ENCODE measurements at regions not wholly inside any gene's neighbourhood (a gene's known extent, or its start where the extent isn't known, plus 50 kb on each side); places are given as distances from the start of the nearest gene placed in this dataset.

DNA sequence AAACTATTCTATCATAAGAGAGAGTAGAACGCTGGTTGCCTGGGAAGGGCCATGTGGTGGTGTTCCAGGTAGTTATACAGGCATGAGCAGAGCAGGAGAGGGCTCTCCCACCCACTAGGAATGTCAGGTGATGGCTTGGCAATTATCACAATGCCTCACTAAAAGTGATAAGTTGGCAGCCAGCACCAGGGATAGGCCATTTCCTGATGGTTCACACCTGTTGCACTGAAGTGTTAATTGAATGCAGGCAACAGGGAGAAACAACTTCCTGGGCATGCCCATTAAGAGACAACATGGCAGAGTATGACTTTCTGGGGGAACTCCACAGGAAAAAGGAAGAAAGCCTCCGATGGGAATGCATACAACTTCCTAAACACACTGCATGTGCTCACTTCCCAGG lies 593.2 kb downstream of the ELAVL2 start:
- no peak for DNase-seq (ENCODE audit: low read depth, low spot score)
- no peak overlapping the region for H3K4me3 ChIP-seq (ENCODE audit: low read length)

DNA sequence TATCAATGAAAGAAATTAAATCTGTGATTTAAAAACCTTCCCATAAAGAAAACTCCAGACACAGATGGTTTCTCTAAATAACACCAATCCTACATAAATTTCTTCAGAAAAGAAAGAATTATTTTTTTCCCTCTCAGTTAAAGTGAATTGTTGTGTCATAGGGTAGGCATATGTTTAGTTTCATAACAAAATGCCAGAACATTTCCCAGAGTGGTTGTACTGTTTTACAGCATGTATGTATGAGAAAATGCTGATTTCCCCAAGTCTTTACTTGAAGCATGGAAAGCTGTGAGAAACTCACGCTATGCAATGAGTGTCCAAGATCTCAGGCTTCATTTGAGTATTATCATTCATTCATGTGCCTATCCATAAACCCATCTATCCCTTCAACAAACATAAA lies 582.5 kb downstream of the ELAVL2 start:
- H3K4me3 ChIP-seq (ENCODE audit: low read length) = no peak overlapping the region

DNA sequence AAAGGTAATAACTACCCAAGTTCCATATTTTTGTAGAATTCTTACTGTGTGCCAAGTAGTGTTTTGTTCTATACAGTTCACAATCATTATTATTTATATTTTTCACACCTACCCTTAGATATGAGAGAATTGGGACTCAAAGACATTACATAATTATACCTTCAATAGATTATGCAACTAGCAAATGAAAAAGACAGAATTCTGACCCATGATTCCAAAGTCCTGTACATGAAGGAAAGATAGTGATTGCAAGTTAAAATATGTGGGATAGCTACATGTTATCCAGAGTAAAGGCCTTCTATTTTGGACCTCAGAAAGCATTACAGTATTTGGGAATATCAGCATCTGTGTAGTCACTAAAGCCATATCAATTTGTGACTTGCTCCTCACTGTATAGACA lies 581.0 kb downstream of the ELAVL2 start:
- H3K4me3 ChIP-seq (ENCODE audit: low read length) = no peak overlapping the region
- DNase-seq (ENCODE audit: low read depth, low spot score) = no peak

More for the DNA sequence above, 582.5 kb downstream of the ELAVL2 start:
- no peak for DNase-seq (ENCODE audit: low read depth, low spot score)

DNA sequence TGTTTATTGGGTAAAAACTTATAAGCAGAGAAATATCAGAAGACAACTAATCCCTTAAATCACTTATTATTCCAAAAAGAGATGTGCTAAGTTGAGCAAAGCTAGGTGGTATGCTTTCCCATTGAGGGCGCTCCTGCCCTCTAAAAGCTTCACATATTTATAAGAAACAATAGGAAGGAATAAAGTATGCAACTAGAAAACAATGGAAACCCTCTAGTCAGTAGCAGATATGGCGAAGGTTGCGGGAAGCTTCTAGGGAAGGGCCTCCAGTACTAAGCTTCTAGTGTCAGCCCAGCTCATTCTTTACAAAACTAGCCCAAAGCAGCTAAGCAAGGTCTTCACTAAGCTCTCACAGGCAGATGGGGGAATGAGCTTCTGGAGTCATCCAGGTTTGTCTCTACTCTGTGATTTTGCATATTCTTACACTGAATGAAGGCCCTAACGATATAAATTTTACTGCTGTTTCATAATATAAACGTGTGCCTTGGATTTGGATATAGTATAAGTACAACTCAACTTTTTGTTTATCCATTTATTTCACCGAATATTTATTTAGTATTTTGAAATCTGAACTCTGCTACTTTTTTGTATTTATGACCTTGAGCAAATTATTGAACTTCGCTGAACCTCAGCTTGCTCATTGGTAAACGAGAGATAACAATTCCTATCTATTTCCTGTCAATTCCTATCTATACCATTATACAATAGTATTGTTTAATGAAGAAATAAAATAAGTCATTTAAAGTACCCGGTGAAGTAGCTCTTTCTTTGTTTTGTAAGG lies 571.4 kb downstream of the ELAVL2 start:
- no peak for DNase-seq (ENCODE audit: low read depth, low spot score)
- H3K4me3 ChIP-seq (ENCODE audit: low read length) = no peak overlapping the region

DNA sequence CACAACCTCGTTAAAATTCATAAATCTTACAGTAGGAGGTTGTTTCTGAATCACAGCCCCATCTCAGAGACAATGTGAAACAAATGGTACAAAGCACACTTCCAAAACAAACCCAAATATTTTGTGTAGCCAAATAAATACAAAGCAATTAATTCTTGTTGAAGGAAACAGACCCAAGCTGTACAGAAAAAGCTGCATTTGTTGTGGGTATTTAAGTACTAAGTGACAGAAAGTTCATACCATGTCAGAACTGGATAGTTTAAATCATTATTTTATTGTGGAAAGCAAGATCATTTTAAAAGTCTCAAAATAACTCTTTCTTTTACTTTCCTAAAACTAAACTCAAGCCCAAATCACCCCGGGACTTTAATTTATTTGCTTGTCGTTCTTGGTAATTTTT lies 570.7 kb downstream of the ELAVL2 start:
- no peak for DNase-seq (ENCODE audit: low read depth, low spot score)
- no peak overlapping the region for H3K4me3 ChIP-seq (ENCODE audit: low read length)

DNA sequence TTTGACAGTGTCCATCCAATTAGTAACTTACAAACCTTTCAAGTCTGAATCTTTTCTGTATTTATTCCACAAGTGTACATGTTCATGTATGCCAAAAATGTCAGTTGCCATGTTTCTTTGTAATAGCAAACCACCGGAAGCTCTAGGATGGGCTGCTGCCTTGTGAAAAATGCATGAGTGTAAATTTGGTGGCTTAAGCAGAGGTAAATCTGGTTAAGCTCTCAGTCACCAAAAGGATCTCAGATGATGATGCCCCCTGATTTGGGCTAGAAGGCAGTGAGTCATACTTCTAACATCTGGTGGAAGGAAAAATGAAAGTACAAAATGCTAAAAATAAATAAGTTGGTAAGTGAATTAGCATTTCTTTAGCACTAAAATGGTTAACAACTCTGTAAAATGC lies 567.5 kb downstream of the ELAVL2 start:
- DNase-seq (ENCODE audit: low read depth, low spot score) = no peak
- H3K4me3 ChIP-seq (ENCODE audit: low read length) = no peak overlapping the region

DNA sequence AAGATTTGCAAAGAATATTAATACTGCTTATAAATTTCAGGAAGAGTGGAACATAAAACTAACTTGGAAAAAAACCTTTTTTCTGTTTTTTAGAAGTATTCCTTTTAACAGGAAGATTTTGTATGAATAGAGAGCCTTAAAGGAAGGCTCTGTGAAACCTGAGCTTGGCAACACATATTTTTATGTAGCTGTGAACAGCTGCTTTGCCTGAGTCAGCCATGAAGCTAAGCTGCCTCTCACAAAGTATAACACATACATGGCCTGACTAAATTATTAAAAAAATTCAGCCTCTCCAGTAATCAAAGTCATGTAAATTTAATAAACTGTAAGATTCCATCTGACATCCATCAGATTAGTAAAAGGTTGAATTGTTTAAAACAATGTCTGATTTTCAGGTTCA lies 547.5 kb downstream of the ELAVL2 start:
- DNase-seq (ENCODE audit: low read depth, low spot score) = no peak
- H3K4me3 ChIP-seq (ENCODE audit: low read length) = no peak overlapping the region

DNA sequence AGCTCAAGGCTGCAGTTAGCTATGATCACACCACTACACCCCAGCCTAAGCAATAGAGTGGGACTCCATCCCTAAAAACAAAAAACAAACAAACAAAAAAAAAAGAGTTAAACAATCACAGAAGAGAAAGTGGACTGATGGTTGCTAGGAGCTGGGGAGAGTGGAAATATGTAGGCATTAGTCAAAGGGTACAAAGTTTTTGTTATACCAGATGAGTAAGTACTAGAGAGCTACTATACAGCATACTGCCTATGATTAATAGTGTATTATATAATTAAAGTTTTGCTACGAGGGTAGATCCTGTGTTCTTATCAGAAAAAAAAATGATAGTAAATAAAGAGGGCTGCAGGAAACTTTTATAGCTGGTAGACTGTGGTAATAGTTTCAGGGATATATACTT lies 538.6 kb downstream of the ELAVL2 start:
- DNase-seq (ENCODE audit: low read depth, low spot score) = no peak

DNA sequence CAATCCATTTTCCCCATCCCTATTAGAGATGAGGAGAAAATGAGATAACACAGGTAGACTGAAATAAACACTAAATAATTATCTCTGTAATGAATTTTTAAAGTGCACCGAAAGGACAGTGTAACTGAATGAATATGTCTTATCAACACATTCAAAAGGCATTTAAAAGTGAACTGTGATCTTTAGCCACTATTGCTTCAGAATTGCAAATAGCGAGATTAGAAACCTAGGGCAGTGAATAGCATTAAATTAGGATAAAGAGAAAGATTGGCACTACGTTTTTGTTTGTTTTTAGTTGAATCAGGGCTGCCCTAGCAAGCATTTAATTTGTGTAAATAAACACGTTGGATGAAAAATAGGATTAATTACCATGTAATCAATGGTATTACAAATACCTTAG lies 537.5 kb downstream of the ELAVL2 start:
- no peak for DNase-seq (ENCODE audit: low read depth, low spot score)
- H3K4me3 ChIP-seq (ENCODE audit: low read length) = no peak overlapping the region

More for the DNA sequence above, 538.6 kb downstream of the ELAVL2 start:
- no peak overlapping the region for H3K4me3 ChIP-seq (ENCODE audit: low read length)

DNA sequence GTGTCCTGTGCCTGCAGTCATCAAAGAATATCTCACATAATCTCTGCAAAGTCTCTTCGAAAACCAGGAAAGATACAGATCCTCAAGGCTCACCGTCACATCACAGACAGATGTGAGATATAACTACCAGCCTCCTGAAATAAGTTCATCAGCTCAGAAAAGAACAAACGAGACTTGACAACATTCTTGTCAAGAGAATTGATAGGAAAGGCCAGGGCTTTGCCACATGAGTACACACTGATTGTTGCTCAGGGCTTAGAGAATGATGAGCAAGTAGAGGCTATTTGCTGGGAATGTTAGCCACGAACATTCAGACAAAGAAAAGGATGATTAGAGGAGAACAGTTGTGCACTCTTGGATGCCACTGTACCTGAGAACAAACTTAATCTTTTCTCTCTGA lies 535.1 kb downstream of the ELAVL2 start:
- no peak for DNase-seq (ENCODE audit: low read depth, low spot score)
- no peak overlapping the region for H3K4me3 ChIP-seq (ENCODE audit: low read length)

DNA sequence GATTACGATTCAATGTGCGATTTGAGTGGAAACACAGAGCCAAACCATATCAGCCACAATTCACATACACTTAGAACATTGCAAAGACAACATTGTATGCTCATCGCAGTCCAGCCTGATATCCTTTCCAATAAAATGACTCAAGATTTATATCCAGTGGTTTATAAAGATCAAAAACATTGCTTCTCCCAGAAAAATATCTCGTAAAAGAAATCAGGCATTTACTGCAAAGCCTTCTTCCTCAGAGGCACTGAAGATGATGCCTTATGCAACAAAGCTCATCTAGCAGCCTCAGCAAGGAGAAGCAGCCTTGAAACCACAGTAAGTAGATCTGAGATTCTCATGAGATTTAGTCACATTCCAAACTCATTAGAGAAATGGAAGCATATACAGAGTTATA lies 523.8 kb downstream of the ELAVL2 start:
- H3K4me3 ChIP-seq (ENCODE audit: low read length) = no peak overlapping the region
- no peak for DNase-seq (ENCODE audit: low read depth, low spot score)

DNA sequence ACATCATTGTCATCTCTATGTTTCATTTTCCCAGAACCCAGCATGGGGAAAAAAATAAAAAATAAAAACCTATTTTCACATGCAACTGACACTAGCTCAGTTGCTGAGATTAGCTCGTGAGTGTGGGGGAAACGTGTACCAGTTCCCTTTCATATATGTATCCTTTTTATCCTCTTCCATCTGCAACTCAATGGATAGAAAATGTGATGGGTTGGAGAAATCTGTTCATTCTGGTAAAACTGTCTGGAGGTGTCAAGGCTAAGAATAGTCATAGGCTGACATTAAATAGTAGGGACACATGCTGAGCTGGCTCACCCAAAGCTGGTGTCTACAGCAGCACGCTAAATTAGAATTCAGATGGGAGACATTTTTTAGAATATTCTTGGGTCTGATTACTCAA lies 519.3 kb downstream of the ELAVL2 start:
- no peak overlapping the region for H3K4me3 ChIP-seq (ENCODE audit: low read length)
- no peak for DNase-seq (ENCODE audit: low read depth, low spot score)

DNA sequence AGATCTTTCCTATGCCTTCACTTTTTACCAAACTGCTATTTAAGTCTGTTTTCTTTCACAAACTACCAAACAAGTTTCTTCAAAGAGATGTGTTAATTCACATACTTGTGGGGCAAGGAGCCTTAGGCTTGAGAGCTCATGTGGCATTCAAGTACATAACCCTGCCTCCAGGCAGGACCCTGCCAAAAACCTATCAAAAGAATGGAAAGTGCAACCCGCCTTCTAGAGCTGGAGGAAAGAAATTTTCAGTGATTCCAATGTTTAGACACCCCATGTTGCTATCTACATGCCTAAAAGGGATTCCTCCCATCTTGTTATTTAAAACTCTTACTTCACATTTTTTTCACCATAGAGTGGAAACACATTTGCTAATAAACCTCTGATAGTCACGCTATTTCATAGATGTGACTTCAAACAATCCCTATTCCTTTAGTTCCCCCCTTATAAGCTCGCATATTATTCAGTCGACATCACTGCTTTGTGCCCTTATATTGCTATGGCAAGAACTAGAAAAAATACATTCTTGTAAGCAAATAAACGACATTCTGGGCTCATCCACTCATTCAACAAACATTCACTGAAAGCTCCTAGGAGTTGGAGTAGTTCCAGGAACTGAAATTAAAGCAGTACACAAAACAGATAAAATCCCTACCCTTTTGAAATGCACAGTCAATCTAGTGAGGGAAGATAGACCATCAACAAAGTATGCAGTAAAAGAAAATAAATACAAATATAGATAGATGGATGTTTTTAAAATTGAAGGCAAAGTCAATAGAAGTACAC lies 518.1 kb downstream of the ELAVL2 start:
- DNase-seq (ENCODE audit: low read depth, low spot score) = no peak
- no peak overlapping the region for H3K4me3 ChIP-seq (ENCODE audit: low read length)

DNA sequence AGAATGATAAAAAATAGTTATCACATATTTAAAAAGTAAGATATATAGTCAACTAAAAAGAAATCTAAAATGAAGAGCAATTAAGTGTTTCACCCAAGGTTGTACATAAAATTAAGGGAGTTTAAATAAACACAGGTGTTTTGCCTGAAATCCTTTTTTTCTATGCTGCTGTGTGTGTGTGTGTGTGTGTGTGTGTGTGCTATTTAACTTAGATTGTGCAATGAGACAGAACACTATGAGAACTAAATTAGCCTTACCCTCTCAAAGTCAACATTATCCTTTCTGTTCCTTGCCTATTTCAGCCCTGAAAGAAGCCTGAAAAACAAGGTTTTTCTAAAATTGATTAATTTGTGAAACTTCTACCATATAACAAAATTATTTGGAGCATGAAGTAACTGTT lies 516.2 kb downstream of the ELAVL2 start:
- DNase-seq (ENCODE audit: low read depth, low spot score) = no peak

DNA sequence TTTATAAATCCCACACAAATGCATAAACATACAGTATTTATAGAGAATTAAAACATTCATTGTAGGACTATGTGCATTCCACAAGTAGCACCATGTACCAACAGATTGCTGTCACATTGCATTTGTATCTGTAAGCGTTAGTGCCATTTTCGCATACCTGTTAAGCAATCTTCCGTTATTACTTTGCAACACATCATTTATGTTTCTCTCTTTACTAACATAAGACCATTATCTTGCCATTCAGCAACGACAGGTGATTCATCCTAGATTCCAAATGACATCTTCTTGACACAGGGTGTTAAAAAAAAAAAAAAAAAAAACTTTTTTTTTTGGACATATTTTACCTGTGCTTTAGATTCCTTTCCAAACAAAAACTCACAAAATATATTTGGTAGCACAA lies 511.8 kb downstream of the ELAVL2 start:
- DNase-seq (ENCODE audit: low read depth, low spot score) = no peak

More for the DNA sequence above, 516.2 kb downstream of the ELAVL2 start:
- no peak overlapping the region for H3K4me3 ChIP-seq (ENCODE audit: low read length)

DNA sequence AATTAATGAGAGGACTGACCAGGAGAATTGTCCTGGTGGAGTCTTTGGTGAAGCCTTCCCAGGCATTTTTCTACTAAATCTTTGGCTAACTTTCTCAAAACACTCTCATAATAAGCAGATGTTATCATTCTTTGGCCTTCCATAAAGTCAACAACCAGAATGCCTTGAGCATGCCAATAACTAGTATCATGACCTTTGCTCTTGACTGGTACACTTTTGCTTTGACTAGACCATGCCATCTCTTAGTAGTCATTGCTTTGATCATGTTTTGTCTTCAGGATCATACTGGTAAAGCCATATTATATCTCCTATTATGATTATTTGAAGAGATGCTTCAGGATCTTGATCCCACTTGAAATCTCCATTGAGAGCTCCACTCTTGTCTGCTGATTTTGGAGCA lies 506.9 kb downstream of the ELAVL2 start:
- DNase-seq (ENCODE audit: low read depth, low spot score) = no peak
- no peak overlapping the region for H3K4me3 ChIP-seq (ENCODE audit: low read length)

More for the DNA sequence above, 511.8 kb downstream of the ELAVL2 start:
- H3K4me3 ChIP-seq (ENCODE audit: low read length) = no peak overlapping the region

DNA sequence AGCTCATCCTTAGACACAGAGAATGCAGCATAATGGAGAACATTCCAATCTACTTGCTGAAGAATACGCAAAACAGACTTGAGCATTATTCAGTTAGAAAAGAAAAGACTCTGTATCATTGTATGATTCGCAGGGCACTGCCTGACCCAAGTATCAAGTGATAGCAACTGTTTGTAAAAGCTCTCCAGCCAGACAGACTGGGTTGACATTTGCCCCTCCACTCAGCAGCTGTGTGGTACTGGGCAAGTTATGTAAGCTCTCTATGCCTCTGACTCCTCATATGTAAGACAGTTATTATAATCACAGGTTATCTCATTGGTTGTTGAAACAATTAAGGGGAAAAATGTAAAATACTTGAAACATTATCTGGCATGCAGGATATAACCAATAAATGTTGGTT lies 505.0 kb downstream of the ELAVL2 start:
- no peak for DNase-seq (ENCODE audit: low read depth, low spot score)
- H3K4me3 ChIP-seq (ENCODE audit: low read length) = no peak overlapping the region

DNA sequence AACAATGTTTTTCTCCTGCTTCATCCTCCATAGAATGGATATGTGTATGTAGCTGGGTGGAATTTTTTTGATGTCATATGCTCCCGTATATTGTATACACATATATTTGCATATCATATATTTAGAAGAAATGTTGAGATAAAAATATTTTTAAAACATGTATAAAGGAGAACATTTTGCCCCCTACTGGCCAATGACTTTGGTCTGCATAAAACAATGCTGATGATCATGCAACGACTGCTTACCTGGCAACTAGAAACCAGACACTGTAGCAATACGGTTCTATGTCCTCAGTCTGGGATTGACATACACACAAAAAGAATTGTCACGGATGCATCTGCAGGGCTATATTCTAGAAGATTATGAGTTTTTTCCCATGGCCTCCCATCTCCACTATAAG lies 503.6 kb downstream of the ELAVL2 start:
- peak; percentile 7 for DNase-seq (ENCODE audit: low read depth, low spot score)
- H3K4me3 ChIP-seq (ENCODE audit: low read length) = no peak overlapping the region

DNA sequence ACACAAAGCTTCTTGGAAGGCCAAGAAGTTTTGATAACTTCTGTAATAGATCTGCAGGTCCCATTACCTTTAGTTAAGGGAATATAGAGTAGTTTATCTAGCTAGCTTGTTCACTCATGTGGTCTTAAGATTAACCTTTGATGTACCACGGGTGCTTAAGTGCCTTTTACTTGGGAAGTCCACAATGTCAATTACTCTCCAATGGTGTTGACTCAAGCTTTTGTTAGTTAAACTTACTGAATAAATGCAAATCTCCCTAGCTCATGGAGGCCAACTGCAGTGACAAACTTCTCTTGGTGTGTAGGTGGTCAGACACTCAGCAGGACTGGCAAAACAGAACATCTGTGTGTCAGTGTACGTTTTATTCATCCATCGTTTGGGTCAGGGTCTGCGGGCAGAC lies 501.5 kb downstream of the ELAVL2 start:
- no peak overlapping the region for H3K4me3 ChIP-seq (ENCODE audit: low read length)
- no peak for DNase-seq (ENCODE audit: low read depth, low spot score)

DNA sequence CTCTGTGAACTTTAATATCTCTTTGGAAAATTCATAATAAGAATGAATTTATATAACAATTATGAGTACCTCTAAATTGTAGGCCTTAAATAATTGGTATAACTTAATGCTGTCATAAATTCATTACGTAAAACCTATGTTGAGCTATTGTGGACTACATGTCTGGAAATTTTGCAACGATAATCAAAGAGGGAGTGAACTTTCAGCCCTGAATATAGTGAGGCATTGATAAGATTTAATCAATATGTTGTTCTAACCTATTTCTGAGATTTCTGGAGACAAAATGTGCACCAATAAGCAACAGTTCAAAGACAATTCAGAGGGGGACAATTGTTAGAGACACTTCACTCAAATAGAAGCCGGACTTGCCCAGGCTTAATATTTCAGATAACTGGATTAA lies 499.4 kb downstream of the ELAVL2 start:
- no peak for DNase-seq (ENCODE audit: low read depth, low spot score)

DNA sequence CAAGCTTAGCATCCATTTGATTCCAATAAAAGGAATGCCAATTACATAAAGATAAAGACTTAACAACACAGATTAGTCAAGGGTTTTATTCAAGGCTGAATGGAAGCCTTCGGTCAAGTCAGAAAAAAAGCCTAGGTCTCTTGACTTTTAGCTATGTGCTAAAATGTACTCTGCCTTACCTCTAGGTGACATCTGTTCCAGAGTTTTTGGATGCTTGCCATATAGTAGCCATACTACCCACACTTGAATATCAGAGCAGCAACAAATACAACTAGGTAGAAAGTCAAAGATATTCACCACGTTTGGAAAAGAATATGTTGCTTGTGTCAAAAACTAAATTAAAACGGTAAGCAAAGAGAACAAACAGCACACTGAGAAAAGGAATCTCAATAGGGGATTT lies 484.7 kb downstream of the ELAVL2 start:
- DNase-seq (ENCODE audit: low read depth, low spot score) = no peak
- no peak overlapping the region for H3K4me3 ChIP-seq (ENCODE audit: low read length)

More for the DNA sequence above, 499.4 kb downstream of the ELAVL2 start:
- no peak overlapping the region for H3K4me3 ChIP-seq (ENCODE audit: low read length)
